Fibroblast of upper back skin (primary cell): ENCODE measurements at regions not wholly inside any gene's neighbourhood (a gene's known extent, or its start where the extent isn't known, plus 50 kb on each side); places are given as distances from the start of the nearest gene placed in this dataset.
"Not testable (repeated sequence)": the region's sequence is repeated elsewhere in the genome, so short reads cannot be mapped to it uniquely, and the experiment has no call there.

ENCODE experiments used
- DNase-seq: peaks from one replicate; pipeline ENCODE4 v3.0.0-alpha.2; 2013

DNA sequence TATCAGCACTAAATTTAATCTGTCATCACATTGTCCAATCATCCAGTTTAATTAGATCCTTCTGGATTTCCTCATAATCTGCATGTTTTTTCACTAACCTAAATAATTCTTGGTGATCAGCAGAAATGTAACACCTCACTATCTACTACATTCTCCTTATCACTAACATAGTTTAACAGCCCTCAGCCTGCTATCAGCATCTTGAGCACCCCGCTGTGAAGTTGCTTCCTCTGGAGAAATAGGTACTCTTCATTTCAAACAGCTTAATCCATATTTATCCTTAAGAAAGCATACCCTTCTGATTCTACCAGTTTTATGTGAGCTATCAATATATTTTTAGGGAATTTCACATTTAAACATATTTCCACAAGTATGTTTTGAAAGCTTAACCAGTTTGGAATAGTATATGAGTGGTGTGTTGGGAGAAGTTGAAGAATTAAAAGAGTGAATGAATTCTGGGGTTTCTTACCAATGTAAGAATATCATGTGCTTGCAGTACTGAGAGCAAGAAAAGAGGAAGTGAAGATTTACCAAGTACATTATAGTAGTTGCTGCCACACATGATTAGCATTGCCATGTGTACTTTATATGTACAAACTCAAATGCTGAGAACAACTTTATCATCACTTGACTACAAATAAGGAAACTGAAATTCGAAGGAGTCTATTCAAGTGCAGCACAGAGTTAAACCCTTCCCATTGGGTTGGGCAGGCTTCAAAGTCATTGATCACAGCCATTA lies 771.1 kb upstream of the ADGRL4 start:
- DNase-seq = peak; percentile 5

DNA sequence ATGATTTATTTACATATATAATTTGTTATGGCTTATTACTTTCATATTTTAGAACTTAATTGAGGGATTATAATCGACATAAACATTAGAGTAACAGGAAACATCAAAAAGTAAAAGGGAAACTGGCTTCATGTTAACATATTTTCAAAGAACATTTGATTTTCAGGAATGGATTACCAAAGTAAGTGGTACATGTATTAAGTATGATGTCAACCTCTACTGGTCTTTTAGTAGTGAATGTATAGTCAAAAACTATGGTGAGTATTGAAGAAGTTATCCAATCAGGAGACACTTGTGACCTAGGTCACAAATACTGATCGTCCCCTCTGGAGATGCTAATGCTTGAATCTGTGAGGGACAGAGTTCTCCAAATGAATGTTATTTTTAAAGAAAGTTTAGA lies 768.9 kb upstream of the ADGRL4 start:
- no peak for DNase-seq

DNA sequence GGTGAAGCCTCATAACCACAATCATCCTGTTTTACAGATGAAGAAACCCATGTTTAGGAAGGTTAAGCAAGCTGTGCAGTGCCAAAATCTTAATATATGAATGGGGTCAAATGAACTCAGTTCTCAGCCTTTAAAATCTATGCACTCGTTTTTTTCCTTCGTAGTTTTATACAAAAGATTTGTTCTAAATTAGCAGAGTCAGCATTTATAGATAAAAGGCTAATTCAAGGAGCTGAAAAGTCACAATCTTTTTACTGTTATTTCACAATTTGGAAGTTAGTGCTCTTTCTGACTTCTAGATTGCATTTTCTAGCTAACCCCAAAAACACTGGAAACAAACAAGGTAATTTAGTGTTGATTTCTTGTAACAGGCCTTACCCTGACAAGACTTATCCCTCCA lies 766.9 kb upstream of the ADGRL4 start:
- DNase-seq = no peak

DNA sequence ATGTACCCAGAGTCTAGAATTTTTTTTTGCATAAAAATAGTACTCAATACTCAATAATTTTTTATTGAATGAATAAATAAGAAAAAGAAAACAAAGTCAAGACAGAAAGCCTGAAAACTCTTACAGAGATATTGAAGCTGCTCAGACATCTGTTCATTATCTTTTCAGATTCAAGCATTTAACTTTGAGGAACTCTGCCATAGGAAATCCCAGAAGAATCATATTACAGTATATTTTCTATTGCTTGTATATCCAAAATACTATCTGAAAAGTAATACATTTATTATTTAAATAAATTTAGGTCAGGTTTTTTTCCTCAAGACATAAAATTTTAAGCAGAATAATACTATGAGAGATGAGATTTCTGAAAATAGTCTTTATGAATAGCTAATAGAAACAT lies 755.9 kb upstream of the ADGRL4 start:
- no peak for DNase-seq

DNA sequence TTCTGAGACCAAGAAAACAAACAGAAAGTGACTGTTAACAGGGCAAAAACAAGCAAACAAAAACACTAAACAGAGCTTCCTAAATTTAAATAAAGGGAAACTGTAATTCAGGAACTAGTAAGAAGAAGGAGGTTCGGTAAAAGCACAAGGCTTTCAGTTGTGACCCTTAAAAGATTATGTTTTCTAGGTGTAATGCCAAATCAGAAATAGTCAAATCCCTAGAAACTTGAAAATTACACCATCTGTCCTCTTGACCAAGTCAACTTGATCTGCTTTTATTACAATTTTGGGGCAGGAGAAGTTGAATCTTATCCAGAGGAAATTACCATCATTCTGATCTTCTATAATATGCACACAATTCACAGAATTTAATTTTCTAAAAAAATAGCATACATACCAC lies 754.0 kb upstream of the ADGRL4 start:
- peak; percentile 8 for DNase-seq

DNA sequence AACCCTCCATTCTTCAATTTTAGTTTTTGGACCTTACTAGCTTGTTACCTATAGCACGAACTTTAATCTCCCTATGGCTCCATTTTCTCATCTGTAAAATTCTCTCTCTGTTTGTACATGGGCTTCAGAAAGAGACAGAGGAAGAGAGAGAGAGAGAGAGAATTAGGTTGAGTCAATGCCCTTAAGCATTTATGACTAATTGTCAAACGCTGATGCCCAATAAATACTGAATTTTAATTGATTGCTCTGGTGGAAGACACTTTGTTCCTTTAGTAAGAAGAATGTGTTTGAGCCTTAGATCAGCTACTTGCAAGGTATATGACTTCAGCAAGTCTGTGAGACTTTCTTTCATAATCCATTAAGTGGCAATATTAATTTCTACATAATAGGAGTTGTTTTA lies 743.1 kb upstream of the ADGRL4 start:
- DNase-seq = no peak

DNA sequence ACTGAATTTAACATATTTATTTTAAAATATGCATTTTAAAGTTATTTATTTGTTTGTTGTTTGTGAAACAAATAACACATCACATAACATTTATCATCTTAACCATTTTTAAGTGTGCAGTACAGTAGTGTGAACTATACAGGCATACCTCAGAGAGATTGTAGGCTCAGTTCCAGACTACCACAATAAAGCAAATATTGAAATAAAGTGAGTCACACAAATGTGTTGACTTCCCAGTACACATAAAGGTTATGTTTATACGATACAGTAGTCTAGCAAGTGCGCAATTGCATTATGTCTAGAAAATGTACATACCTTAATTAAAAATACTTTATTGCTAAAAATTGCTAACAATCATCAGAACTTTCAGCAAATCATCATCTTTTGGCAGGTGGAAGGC lies 739.4 kb upstream of the ADGRL4 start:
- DNase-seq = no peak

DNA sequence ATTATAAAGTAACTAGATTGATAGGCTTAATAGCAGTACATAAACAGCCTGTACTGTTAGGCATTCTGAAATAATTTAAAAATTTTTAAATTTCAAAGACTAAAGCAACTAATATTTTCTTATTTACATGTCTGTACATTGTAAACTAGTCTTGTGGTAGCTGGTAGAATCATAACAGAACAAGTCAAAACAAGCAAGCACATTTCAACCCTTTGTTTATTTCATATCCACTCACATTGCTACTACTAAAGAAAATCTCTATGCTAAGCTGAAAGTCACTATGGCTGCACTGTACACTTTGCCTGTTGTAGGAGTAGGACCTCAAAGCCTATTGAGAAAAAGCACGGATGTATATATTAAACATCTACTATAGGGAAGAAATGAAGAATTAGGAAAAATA lies 738.2 kb upstream of the ADGRL4 start:
- no peak for DNase-seq

DNA sequence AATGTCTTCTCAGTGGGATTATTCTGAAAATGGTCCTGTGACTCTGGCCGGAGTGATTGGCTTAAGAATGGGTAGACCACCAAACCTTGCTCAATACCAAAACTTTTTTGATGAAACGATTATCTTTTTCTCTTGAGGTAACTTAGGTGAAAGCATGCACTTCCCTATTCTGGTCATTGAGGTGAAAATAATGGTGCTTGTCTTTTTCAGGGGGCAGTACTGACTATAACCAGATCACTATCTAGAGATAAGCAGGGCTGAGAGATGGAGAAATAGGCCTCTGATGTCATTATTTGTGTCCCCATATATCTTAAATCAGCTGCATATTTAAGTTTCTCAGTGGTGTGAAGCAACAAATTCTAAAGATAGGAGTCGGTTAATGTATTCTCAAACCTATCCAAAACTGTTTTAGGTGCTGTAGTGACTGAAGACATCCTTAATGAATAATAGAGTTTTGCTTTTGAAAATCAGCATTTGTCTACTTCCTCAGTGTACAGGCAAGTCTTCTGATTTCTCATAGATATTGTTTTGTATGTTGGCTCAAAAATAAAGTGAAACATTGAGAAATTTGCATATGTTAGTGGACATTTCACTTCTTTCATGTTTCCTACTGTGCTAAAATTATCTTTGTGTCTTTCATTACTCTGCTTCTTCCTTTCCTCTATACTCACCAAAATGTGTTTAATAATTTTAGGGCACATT lies 735.3 kb upstream of the ADGRL4 start:
- no peak for DNase-seq

DNA sequence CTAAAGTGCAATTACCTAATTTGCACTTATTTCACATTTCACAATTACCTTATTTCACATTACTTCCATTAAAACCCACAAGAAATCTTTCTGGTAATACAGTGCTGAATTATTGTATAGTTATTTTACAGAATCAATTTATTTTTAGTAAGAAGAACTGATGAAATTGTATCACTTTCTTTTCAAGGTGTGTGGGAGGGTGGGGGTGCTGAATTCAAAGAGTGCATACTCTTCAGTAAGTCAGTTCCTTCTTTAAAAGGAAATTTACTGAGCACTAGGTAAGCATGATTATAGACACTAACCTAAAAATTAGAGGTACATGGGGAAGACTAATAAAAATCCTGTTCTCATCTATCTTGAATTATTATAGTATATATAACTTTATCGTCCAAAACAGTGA lies 731.6 kb upstream of the ADGRL4 start:
- DNase-seq = no peak

DNA sequence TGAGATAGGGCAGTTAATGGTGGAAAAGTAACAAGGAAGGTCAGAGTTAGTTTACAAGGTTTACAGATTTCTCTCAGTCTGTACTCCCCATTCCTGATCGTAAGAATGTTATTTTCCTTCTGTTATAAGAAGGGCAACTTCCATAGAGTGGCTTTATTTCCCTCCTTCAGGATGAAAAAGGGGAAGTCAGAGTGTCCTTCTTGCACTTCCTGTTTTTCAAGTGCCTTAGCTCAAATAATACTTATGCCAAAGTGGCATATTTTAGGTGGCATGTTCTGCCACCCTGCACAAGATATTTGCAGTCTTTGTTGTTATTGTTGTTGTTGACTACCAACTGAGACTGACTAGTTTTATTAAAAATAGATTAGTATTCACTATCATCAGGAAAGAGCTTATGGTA lies 730.7 kb upstream of the ADGRL4 start:
- DNase-seq = no peak

DNA sequence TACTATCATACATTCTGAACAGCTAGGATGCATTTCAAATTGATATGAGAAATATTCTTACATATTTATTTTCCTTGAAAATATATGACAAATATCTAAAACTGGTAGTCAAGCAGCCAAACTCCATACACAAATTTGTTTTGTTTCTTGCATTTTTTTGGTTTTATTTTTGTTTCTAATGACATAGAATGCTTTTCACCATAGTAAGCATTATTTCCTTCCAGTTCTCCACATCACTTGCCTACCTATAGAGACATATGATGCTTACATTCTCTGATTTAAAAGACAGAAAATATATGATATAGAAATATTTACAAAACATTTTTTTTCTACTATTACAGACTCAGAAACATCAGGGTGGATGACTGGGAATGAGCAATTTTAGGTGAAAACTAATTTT lies 726.4 kb upstream of the ADGRL4 start:
- DNase-seq = no peak

DNA sequence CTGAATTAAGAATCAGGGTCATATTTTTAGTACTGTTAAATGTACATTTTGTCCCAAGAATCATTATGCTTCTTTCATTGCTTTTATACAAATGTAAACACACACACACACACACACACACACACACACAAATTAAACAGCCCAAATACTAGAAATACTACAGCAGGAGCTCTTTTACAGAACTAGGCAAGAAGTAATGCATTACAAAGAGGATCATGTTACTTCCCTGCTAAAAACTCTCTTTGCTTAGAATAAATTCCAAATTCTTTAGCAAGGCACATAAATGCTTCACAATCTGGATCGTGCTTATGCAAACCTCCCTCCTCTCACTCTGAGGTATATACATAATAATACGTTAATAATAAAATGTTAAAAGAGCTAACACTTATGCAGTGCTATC lies 720.4 kb upstream of the ADGRL4 start:
- no peak for DNase-seq

DNA sequence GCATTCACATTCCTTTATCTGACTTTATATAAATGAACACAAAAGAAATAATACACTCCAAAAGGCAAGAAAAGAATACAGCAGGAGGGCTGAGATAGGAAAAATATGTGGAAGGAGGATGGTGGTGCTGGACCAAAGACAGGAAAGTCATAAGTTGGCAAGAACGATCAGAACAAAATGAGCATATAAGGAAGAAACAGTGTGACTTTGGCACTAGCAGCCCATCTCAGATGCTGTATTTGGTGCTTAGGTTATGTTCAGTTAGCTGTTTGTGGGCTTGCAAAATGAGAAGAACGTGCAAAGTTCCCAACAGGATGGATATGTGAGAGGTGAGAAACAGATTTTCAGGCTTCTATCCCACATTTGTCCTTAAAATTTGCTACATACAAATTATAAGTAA lies 719.8 kb upstream of the ADGRL4 start:
- peak; percentile 45 for DNase-seq

DNA sequence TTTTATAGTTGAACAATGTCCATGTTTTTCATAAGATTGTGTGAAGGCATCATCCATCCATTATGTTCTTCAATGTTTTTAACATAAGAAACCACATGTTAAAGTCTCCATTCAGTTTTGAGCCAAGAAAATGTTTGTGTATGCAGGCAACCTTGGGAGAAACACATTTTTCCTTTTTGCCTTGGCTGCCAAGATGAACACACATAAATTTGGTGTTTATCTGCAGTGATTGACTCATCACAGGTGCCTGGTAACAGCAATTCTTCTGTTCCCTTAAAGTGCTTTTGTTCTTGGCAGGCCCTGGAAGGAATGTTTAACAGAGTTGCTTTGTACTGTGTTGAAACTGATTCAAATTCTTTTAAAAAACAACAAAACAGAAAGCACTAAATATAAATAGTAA lies 709.9 kb upstream of the ADGRL4 start:
- peak; percentile 63 for DNase-seq

DNA sequence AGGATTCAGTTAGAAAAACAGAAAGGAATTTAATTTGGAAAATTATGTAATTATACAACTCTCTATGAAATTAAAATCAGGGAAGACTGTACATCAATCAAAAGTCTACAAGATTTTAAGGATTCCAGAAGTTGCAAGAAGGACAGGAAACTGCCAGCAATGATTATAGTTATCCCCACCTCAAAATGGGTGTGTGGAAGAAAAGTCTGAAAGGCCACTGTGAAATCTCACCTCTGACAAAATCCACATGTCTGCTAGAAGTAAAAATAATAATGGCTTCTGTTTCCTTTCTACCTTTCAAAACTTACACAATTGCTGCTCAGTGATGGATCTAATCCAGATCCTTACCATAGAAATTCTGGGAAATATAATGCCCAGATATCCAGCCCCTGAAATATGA lies 708.1 kb upstream of the ADGRL4 start:
- no peak for DNase-seq

DNA sequence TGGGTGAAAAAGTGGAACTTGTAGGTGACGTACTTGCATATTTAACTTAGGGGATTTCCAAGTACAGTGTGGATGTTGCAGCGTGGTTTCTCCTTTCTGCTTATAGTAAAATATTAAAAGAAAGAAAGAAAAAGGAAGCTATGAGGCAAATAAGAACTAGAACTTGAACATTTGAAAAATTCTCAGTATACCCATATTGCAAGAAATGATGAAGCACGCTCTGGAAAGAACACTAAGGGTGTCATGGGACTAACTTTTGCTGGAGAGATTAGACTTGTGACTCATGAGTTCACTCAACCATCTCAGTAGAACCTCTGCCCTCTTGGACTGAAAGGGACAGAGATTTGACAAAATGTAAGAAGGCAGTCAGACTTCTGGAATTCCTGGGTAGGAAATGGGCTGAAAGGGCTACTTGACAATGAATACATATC lies 704.5 kb upstream of the ADGRL4 start:
- peak; percentile 21 for DNase-seq

DNA sequence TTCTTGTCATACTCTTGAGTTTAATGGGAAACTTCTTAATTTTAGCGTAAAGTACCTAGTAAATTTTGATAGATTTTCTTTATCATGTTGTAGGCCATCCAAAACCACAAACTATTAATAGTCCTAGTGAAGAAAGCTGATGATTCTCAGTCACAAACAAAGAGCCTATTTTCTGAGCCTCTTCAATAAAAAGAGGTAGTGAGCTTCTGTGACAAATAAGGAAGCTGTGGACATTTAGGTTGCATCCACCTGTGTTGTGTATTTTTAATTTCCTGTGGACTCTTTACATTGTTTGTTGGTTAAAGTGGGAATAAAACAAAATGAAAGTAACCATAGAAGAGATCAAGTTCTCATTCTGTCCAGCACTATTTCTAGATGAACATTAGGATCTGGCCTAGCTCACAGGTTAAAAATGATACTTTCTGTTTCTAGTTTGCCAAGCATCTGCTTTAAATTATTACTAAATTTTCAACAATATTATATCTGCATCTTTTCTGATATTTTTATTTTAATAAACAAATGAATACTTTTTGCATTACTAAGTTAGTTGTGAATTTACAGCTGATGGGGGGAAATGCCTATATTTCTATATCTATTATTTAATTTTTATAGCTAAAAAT lies 702.2 kb upstream of the ADGRL4 start:
- DNase-seq = no peak

DNA sequence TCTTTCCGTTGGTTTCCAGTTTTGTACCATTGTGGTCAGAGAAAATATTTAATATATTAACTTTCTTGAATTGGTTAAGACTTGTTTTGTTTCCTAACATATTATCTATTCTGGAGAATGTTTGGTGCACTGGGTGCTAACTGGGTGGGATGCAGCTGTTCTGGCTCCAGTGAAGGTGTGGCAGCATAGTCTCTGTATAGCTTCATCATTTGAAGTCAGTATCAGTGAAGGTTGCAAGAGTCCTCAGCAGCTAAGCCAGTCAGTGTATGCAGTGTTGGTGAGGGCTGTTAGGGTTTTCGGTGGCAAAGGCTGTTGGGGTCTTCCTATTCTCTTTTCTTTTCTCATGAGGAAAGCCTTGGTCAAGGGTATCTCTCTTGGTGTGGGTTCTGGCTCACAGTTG lies 698.7 kb upstream of the ADGRL4 start:
- DNase-seq = no peak

DNA sequence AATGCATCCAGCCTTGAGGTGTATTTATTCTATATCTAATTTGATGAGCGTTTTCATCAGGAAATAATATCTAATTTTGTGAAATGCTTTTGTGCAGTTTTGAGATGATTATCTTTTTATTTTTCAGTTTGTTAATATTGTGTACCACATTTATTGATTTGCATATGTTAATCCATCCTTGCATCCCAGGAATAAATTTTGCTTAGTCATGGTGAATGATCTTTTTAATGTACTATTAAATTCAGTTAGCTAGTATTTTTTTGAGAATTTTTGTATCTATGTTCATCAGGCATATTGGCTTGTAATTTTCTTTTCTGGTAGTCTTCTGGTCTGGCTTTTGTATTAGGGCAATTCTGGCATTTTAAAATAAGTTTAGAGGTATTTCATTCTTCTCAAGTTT lies 697.5 kb upstream of the ADGRL4 start:
- DNase-seq = no peak

DNA sequence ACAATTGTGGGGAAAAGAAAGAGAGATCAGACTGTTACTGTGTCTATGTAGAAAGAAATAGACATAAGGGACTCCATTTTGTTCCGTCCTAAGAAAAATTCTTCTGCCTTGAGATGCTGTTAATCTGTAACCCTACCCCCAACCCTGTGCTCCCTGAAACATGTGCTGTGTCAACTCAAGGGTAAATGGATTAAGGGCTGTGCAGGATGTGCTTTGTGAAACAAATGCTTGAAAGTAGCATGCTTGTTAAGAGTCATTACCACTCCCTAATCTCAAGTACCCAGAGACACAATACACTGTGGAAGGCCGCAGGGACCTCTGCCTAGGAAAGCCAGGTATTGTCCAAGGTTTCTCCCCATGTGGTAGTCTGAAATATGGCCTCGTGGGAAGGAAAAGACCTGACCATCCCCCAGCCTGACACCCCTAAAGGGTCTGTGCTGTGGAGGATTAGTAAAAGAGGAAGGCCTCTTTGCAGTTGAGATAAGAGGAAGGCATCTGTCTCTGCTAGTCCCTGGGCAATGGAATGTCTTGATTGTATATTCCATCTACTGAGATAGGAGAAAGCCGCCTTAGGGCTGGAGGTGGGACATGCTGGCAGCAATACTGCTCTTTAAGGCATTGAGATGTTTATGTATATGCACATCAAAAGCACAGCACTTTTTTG lies 695.9 kb upstream of the ADGRL4 start:
- not testable (repeated sequence) for DNase-seq

DNA sequence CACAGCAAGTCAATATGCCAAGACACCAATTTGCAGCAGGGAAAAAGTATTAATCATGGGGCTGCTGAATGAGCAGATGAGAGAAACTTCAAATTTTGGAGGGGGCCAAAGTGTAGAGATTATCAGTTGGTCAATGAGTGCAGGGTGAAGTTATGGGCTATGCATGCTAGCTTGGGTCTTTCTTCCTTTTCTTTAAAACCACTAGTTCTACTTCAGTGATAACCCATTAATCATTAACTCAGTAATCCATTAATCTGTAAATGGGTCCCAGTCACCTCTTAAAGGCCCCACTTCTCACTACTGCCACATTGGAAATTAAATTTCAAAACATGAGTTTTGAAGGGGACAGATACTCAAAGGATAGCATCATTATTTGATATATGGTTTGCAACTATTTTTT lies 688.6 kb upstream of the ADGRL4 start:
- no peak for DNase-seq

DNA sequence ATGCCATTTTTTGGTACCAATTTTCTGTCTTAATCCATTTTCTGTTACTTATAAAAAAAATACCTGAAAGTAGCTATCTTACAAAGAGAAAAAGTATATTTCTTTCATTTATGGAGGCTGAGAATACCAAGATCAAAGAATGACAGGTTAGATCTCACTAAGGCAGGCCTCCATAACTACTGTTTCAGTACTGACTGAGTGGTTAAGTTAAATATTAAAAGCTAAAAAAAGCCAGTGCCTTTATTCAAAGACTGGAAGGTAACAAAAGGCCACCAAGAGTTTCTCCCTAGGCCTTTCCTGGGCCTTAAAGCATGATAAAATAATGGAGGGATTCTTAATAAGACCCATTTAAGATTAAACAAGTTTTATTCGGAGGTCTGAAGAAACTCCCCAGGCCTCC lies 687.7 kb upstream of the ADGRL4 start:
- no peak for DNase-seq
